ENCODE measurements at regions not wholly inside any gene's neighbourhood (a gene's known extent, or its start where the extent isn't known, plus 50 kb on each side); places are given as distances from the start of the nearest gene placed in this dataset.

DNA sequence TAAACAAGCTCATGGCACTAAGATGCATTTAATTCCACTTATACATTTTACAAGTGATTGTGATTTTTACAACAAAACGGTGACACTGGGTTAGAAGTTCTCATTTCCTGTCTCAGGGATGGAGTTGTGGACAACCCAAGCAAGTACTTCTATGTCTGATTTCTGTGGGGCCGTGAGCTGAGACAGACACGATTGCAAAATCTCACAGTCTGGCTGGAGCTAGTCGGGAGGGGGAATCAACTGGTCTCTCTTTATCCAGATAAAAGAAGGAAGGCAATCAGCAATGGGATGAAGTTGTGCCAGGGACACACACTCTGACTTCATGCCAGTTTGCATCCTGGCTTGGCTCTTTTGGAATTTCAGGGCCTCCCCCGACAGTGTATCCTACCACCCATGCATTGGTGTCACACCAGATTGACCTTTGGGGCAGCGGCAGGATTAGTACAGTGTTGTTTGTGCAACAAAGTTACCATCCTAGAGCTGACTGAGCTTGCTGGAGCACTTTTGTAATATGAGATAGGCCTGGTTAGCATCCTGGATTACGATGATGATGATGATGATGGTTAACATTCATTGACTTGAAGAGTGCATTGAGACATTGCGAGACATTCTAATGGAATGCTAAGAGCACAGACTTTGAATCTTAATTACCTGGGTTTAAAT is 98.8 kb downstream of the CTAGE1 start:
- TF ChIP-seq, protein P1, sequence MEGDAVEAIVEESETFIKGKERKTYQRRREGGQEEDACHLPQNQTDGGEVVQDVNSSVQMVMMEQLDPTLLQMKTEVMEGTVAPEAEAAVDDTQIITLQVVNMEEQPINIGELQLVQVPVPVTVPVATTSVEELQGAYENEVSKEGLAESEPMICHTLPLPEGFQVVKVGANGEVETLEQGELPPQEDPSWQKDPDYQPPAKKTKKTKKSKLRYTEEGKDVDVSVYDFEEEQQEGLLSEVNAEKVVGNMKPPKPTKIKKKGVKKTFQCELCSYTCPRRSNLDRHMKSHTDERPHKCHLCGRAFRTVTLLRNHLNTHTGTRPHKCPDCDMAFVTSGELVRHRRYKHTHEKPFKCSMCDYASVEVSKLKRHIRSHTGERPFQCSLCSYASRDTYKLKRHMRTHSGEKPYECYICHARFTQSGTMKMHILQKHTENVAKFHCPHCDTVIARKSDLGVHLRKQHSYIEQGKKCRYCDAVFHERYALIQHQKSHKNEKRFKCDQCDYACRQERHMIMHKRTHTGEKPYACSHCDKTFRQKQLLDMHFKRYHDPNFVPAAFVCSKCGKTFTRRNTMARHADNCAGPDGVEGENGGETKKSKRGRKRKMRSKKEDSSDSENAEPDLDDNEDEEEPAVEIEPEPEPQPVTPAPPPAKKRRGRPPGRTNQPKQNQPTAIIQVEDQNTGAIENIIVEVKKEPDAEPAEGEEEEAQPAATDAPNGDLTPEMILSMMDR (IDR thresholded peaks at IDR 0.05): no peak
- TF ChIP-seq POLR2A (IDR thresholded peaks at IDR 0.05): no peak

Measured in prostate gland (tissue), 2 donors.